ENCODE measurements at regions not wholly inside any gene's neighbourhood (a gene's known extent, or its start where the extent isn't known, plus 50 kb on each side); places are given as distances from the start of the nearest gene placed in this dataset.
A peak's percentile ranks its signal among the peaks of the same experiment; 100 is the strongest.
"Not testable (repeated sequence)": the region's sequence is repeated elsewhere in the genome, so short reads cannot be mapped to it uniquely, and the experiment has no call there.

GRCh38 chr1:55544826-55545225, 329.7 kb upstream of the USP24 start:
- no peak for DNase-seq (ENCODE audit: low read depth)

GRCh38 chr1:55542901-55543504, 327.8 kb upstream of the USP24 start:
- DNase-seq (ENCODE audit: low read depth), result no peak

GRCh38 chr1:55541296-55541695, 326.1 kb upstream of the USP24 start:
- DNase-seq (ENCODE audit: low read depth), result no peak

GRCh38 chr1:55539652-55540512, 324.7 kb upstream of the USP24 start:
- no peak for DNase-seq (ENCODE audit: low read depth)

GRCh38 chr1:55538428-55538827, 323.3 kb upstream of the USP24 start:
- DNase-seq (ENCODE audit: low read depth), result no peak

GRCh38 chr1:55536545-55536865, 321.3 kb upstream of the USP24 start:
- no peak for DNase-seq (ENCODE audit: low read depth)

GRCh38 chr1:55535724-55536544, 320.8 kb upstream of the USP24 start:
- no peak for DNase-seq (ENCODE audit: low read depth)

GRCh38 chr1:55534565-55535121, 319.5 kb upstream of the USP24 start:
- peak; percentile 10 for DNase-seq (ENCODE audit: low read depth)

- peak; percentile 56 for DNase-seq (ENCODE audit: low read depth)
Measured at GRCh38 chr1:55531644-55532043, 316.5 kb upstream of the USP24 start.

GRCh38 chr1:55530749-55531478, 315.8 kb upstream of the USP24 start:
- no peak for DNase-seq (ENCODE audit: low read depth)

- DNase-seq (ENCODE audit: low read depth), result no peak
Measured at GRCh38 chr1:55529017-55529416, 313.9 kb upstream of the USP24 start.

GRCh38 chr1:55527831-55528230, 312.7 kb upstream of the USP24 start:
- DNase-seq (ENCODE audit: low read depth), result no peak

GRCh38 chr1:55526716-55527115, 311.6 kb upstream of the USP24 start:
- DNase-seq (ENCODE audit: low read depth), result no peak

- DNase-seq (ENCODE audit: low read depth), result no peak
Measured at GRCh38 chr1:55524006-55524405, 308.8 kb upstream of the USP24 start.

GRCh38 chr1:55522982-55523381, 307.8 kb upstream of the USP24 start:
- DNase-seq (ENCODE audit: low read depth), result no peak

- no peak for DNase-seq (ENCODE audit: low read depth)
Measured at GRCh38 chr1:55522353-55522903, 307.3 kb upstream of the USP24 start.

GRCh38 chr1:55520861-55521260, 305.7 kb upstream of the USP24 start:
- no peak for DNase-seq (ENCODE audit: low read depth)

GRCh38 chr1:55519937-55520683, 304.9 kb upstream of the USP24 start:
- DNase-seq (ENCODE audit: low read depth), result peak; percentile 29

- DNase-seq (ENCODE audit: low read depth), result no peak
Measured at GRCh38 chr1:55519276-55519675, 304.1 kb upstream of the USP24 start.

GRCh38 chr1:55517036-55517435, 301.9 kb upstream of the USP24 start:
- no peak for DNase-seq (ENCODE audit: low read depth)

GRCh38 chr1:55514571-55514970, 299.4 kb upstream of the USP24 start:
- not testable (repeated sequence) for DNase-seq (ENCODE audit: low read depth)

All from renal cortical epithelial cell (primary cell).